Esophagus (tissue), 2 donors: ENCODE measurements at regions not wholly inside any gene's neighbourhood (a gene's known extent, or its start where the extent isn't known, plus 50 kb on each side); places are given as distances from the start of the nearest gene placed in this dataset.
"Not testable (repeated sequence)": the region's sequence is repeated elsewhere in the genome, so short reads cannot be mapped to it uniquely, and the experiment has no call there.

Experiments used
- H3K27ac ChIP-seq, 2 donors: one replicate each; pipeline ENCODE4 v1.5.1; 2013; ENCODE audit warnings: low read depth in 2 of 2, mild to moderate bottlenecking in 2 of 2, inconsistent platforms in 1 of 2, low read length in 1 of 2, moderate library complexity in 1 of 2
- H3K27me3 ChIP-seq, 2 donors: one replicate each; pipeline ENCODE4 v1.6.1; 2013; ENCODE audit warnings: low read length in 2 of 2, control low read depth in 1 of 2, mild to moderate bottlenecking in 1 of 2; ENCODE audit not compliant: insufficient read depth in 2 of 2, control insufficient read depth in 1 of 2
- H3K36me3 ChIP-seq, 2 donors: one replicate each; pipeline ENCODE4 v1.6.1; 2013; ENCODE audit warnings: low read length in 1 of 2; ENCODE audit not compliant: control insufficient read depth in 2 of 2, insufficient read depth in 2 of 2
- H3K4me1 ChIP-seq, 2 donors: one replicate each; pipeline ENCODE4 v1.6.1; 2013; ENCODE audit warnings: low read length in 1 of 2; ENCODE audit not compliant: control insufficient read depth in 2 of 2, insufficient read depth in 2 of 2
- H3K4me3 ChIP-seq, 2 donors: one replicate each; pipeline ENCODE4 v1.5.1; 2013; ENCODE audit warnings: low read length in 2 of 2, mild to moderate bottlenecking in 2 of 2, low read depth in 1 of 2, moderate library complexity in 1 of 2
- H3K9me3 ChIP-seq, 2 donors: one replicate each; pipeline ENCODE4 v1.6.1; 2013; ENCODE audit warnings: mild to moderate bottlenecking in 2 of 2, low read depth in 1 of 2, low read length in 1 of 2, moderate library complexity in 1 of 2; ENCODE audit not compliant: control insufficient read depth in 2 of 2, insufficient read depth in 1 of 2
- WGBS, 2 donors: extraction: QIAGEN DNeasy Blood & Tissue Kit; methylation state at CpG; one replicate each; pipeline ENCODE4 v1.1.7; 2013; 5-methylcytosine and 5-hydroxymethylcytosine counted together
- donor health status: healthy with polysubstance abuse.
- donor health status: Bipolar disorder and iron deficiency.

GRCh38 chr22:27068121-27068520 lies 410.7 kb downstream of the MIAT start:
- Histone ChIP-seq H3K27me3 (no peaks in the 10 kb centered on the region), H3K4me3 (no peak overlapping the region), H3K4me1 (no peaks in the 10 kb centered on the region)

GRCh38 chr22:27070594-27070993 lies 413.2 kb downstream of the MIAT start:
- Histone ChIP-seq H3K27me3 (no peaks in the 10 kb centered on the region), H3K36me3 (no peaks in the 10 kb centered on the region), H3K4me1 (peaks cover 0 to 2% of the 10 kb centered on the region in 2 donors), H3K27ac (no peak overlapping the region), H3K9me3 (peaks cover 0 to 2% of the 10 kb centered on the region in 2 donors), H3K4me3 (no peak overlapping the region)
- 40 to 44% methylated on average over 8 of the region's 8 CpGs for WGBS, 2 donors

More at GRCh38 chr22:27068121-27068520, 410.7 kb downstream of the MIAT start:
- Histone ChIP-seq H3K9me3 (peaks cover 0 to under 1% of the 10 kb centered on the region in 2 donors), H3K27ac (no peak overlapping the region), H3K36me3 (no peaks in the 10 kb centered on the region)

GRCh38 chr22:27073601-27074425 lies 416.4 kb downstream of the MIAT start:
- peaks cover 0 to 2% of the 10 kb centered on the region in 2 donors for H3K9me3 ChIP-seq
- WGBS, 2 donors = 68 to 71% methylated on average over 12 of the region's 12 CpGs
- H3K4me1 ChIP-seq = peaks cover 0 to 2% of the 10 kb centered on the region in 2 donors
- H3K4me3 ChIP-seq = no peak overlapping the region
- no peak overlapping the region for H3K27ac ChIP-seq
- no peaks in the 10 kb centered on the region for H3K27me3 ChIP-seq
- no peaks in the 10 kb centered on the region for H3K36me3 ChIP-seq

GRCh38 chr22:27075028-27075678 lies 417.8 kb downstream of the MIAT start:
- Histone ChIP-seq H3K4me3 (no peak overlapping the region), H3K27ac (no peak overlapping the region), H3K36me3 (no peaks in the 10 kb centered on the region), H3K27me3 (no peaks in the 10 kb centered on the region), H3K9me3 (peaks cover 0 to 2% of the 10 kb centered on the region in 2 donors), H3K4me1 (peaks cover 0 to 2% of the 10 kb centered on the region in 2 donors)
- WGBS, 2 donors = 53 to 54% methylated on average over 6 of the region's 6 CpGs

GRCh38 chr22:27075891-27076290 lies 418.5 kb downstream of the MIAT start:
- H3K4me3 ChIP-seq = no peak overlapping the region
- no peak overlapping the region for H3K27ac ChIP-seq
- H3K36me3 ChIP-seq = no peaks in the 10 kb centered on the region
- 28 to 38% methylated on average over 7 of the region's 7 CpGs for WGBS, 2 donors
- peaks cover 0 to 2% of the 10 kb centered on the region in 2 donors for H3K4me1 ChIP-seq
- peaks cover 0 to 2% of the 10 kb centered on the region in 2 donors for H3K9me3 ChIP-seq
- H3K27me3 ChIP-seq = no peaks in the 10 kb centered on the region

- not testable (repeated sequence) for H3K9me3 ChIP-seq, H3K27ac ChIP-seq, H3K36me3 ChIP-seq, H3K4me3 ChIP-seq, H3K27me3 ChIP-seq, H3K4me1 ChIP-seq
- WGBS, 2 donors = 89% methylated on average over 3 of the region's 3 CpGs
Measured at GRCh38 chr22:27078064-27078463, 420.7 kb downstream of the MIAT start.

GRCh38 chr22:27080036-27080578 lies 422.7 kb downstream of the MIAT start:
- Histone ChIP-seq H3K27me3 (no peaks in the 10 kb centered on the region), H3K27ac (no peak overlapping the region), H3K4me1 (no peaks in the 10 kb centered on the region), H3K4me3 (no peak overlapping the region), H3K9me3 (no peaks in the 10 kb centered on the region), H3K36me3 (no peaks in the 10 kb centered on the region)
- 86 to 90% methylated on average over 8 of the region's 8 CpGs for WGBS, 2 donors

GRCh38 chr22:27080863-27081262 lies 423.5 kb downstream of the MIAT start:
- Histone ChIP-seq H3K27me3 (no peaks in the 10 kb centered on the region), H3K9me3 (no peaks in the 10 kb centered on the region)
- WGBS, 2 donors = 60 to 63% methylated on average over 2 of the region's 2 CpGs

GRCh38 chr22:27083610-27084009 lies 426.2 kb downstream of the MIAT start:
- 85 to 91% methylated on average over 4 of the region's 4 CpGs for WGBS, 2 donors

More at GRCh38 chr22:27080863-27081262, 423.5 kb downstream of the MIAT start:
- no peak overlapping the region for H3K4me3 ChIP-seq
- H3K4me1 ChIP-seq = no peaks in the 10 kb centered on the region
- H3K36me3 ChIP-seq = no peaks in the 10 kb centered on the region
- no peak overlapping the region for H3K27ac ChIP-seq

More at GRCh38 chr22:27083610-27084009, 426.2 kb downstream of the MIAT start:
- Histone ChIP-seq H3K4me1 (no peaks in the 10 kb centered on the region), H3K36me3 (no peaks in the 10 kb centered on the region), H3K4me3 (no peak overlapping the region), H3K9me3 (peaks cover 0 to 2% of the 10 kb centered on the region in 2 donors), H3K27ac (no peak overlapping the region), H3K27me3 (no peaks in the 10 kb centered on the region)
